Epithelial cell of prostate (primary cell): ENCODE measurements at regions not wholly inside any gene's neighbourhood (a gene's known extent, or its start where the extent isn't known, plus 50 kb on each side); places are given as distances from the start of the nearest gene placed in this dataset.

Source experiments
- DNase-seq: peaks from one replicate; pipeline ENCODE4 v3.0.0-alpha.2; 2011; ENCODE audit warnings: low read depth, low spot score
- H3K27ac ChIP-seq: fragments of 450-650 bp; 2 replicates; pipeline ENCODE4 v1.5.1; 2017; ENCODE audit warnings: mild to moderate bottlenecking

DNA sequence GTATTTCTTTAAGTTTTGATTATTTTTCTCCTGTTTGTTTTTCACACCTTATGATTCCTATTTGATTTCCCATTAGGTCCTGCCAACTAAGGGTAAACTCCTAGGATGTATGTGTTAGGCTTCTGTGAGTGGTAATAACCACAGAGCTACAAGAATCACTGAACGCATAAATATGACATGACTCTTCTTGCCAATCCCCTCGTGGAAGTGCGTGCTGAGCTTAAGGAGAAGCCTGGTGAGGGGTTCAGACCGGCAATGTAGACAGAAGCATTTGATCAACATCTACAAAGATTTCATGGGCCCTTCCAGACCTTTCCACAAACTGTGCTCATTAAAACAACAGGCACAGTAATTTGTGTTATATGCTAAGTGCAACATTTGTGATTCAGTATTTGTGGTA lies 273.8 kb upstream of the SNX7 start:
- H3K27ac ChIP-seq: peak overlapping the region; percentile 84
- DNase-seq: no peak

DNA sequence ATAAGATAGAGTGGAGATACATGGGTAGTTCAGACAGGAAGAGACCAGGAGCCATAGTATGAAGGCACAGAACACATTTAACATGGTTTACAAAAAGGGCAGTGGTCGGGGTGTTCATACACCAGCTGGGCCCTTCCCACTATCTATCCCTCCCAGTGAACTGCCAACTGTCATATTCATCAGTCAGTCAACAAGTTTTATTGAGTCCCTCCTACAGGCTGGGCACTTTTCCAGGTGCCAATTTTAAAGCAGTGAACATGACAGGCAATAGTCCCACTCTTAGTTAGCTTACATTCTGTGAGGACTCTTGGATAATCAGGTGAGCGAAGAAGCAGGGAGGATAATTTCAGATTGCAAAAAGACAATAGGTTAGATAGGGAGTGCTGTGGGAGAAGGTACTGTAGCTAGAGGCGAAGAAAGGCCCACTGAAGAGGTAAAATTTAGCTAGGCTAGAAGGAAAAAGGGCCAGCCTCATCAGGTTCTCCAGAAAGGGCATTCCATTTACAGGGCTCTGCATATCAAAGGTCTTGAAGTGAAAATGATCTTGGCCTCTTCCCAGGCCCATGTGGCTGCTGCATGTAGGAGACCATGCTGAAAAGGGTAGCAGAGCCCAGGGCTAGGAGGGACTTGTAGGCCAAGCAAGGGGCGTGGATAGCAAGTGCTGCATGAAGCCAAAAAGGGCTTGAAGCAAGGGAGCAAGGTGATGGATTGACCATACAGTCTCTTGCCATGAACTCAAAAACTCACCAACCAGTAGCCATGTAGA lies 274.7 kb upstream of the SNX7 start:
- no peak for DNase-seq
- H3K27ac ChIP-seq: peak overlapping the region; percentile 84

DNA sequence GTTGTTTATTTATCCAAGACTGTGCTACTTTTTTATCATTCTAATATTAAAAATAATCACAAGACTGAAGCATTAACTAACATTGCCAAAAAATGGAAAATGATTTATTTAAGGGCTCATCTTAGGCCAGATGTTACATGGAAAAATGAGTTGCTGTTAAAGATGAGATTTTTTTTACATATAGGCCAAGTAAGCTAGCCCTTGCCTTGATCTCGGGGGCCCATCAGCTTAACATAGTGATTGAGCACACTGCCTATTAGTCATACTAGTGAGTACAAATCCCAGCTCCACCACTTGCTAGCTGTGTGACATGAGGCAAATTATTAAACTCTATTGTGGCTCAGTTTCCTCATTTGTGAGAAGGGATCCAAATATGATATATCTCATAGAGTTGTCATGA lies 275.9 kb upstream of the SNX7 start:
- H3K27ac ChIP-seq: no peak overlapping the region
- no peak for DNase-seq

DNA sequence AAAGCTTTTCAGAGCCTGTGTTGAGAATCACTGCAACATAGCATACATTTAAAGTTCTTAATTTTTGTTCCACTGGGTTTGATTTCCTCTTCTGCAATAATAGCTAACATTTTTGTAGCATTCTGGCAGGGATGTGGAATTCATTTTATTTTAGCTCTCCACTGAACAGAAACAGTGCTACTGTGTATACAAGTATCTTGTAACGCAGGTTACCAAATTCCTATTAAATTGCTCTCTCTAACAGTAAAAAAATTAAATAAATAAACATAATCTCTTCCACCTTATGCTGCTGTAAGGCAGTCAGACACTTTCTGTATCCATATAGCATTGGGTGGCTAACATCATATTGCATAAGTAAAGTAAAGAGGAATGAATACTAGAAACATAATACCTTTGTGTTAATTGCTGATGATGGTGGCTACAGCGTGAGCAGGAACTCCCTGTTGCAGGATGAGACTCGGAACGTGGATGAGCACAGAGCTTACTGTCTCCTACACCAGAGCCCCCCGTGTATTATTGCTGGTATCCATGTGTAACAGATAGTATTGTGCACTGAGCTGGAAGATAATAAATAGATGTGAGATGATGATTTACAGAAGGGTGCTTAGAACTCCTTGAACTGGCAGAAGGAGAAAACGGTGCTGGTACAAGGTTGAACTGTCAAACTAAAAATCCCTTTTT lies 276.9 kb upstream of the SNX7 start:
- no peak overlapping the region for H3K27ac ChIP-seq
- no peak for DNase-seq

DNA sequence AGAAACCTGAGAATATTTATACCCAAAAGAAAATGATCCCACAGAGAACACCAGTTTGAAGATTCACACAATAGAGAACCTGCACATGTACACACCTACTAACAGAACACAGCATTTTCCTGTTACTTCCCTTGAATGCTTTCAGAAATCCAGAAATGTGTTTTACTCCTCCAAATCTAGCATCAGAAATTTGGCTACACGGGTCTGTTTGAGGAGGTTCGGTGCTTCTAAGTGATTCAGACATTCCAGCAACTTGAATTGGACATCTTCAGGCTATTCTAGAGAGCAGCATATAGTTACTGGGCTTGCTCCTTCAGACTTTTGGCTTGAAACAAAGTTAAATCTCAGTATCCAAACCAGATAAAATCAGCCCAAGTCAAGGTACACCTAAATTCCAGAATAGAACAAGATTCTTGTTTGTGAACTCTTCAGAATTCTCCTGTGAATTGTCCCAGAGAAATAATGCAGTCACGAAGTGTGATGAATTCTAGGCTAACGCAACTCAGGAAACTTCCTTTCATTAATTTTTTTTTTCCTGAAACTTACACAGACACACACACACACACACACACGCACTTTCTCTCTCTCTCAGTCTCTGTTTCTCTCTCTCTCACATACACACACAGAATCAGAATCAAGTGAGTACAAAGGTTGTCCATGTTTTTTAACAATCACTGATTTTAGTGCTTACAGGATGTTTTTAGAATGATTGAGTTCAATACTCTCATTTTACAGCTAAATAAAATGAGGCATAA lies 278.4 kb upstream of the SNX7 start:
- no peak for DNase-seq
- no peak overlapping the region for H3K27ac ChIP-seq

DNA sequence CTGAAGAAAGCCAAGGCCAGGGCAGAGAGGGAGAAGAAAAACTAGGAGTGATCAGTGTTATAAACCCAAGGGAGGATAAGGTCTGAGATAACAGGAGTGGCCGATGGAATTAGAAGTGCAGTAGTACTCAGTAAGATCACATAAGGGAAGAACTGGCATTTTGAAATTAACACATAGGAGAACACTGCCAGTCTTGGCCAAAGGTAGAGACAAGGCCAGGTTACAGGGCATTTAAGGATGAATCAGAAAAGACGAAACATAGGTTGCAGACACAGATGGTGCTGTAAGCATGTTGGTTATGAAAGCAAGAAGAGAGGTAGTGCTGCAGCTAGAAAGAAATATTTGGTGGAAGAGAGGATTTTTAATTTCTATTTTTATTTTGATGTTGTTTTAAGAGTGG lies 278.9 kb upstream of the SNX7 start:
- no peak overlapping the region for H3K27ac ChIP-seq
- DNase-seq: no peak

DNA sequence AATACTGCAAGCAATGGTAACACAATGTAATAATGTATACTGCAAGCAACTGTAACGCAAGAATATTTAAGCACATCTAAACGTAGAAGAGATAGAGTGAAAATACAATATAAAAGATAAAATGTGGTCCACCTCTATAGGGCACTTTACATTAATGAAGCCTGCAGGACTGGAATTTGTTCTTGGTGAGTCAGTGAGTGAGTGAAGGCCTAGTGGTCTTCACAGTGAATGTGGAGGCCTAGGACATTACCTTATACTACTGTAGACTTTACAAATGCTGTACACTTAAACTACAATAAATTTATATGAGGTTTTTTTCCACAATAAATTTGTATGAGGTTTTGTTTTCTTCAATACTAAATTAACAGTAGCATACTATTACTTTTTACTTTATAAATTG lies 287.4 kb upstream of the SNX7 start:
- no peak for DNase-seq
- H3K27ac ChIP-seq: no peak overlapping the region

DNA sequence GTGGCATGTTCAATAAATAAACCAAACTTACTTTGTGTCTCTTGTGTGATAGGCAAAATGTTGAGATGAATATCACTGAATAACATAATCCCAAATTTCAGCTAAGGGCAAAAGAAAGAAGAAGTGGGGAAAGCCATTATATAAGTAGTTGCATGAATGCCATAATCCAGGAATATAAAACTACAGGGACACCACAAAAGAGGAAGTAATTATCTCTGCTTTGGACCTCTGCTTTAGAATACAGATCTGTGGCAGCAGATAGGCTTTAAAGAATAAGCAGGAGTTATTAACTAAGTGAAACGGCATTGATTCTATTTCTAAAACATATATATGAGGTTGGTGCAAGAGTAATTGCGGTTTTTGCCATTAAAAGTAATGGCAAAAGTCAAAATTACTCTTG lies 288.5 kb upstream of the SNX7 start:
- H3K27ac ChIP-seq: no peak overlapping the region
- no peak for DNase-seq

DNA sequence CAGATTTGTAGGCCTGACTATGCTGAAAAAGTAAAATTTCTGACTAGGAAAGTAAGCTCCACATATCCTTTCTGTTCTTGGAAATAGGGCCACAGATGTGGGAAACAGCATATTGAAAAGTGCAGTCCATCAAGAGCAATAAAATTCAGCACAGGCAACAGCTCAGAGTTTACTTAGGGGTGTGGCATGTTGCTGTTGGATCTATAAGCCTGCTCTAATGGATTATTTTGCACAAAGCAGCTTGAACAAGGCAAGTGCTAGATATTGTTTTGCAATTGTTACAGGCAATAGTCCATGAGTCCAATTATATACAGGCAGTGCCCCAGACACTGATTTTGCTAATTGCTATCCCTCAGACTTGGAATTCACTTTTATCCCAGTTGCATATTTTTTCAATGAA lies 289.8 kb upstream of the SNX7 start:
- DNase-seq: no peak
- no peak overlapping the region for H3K27ac ChIP-seq

DNA sequence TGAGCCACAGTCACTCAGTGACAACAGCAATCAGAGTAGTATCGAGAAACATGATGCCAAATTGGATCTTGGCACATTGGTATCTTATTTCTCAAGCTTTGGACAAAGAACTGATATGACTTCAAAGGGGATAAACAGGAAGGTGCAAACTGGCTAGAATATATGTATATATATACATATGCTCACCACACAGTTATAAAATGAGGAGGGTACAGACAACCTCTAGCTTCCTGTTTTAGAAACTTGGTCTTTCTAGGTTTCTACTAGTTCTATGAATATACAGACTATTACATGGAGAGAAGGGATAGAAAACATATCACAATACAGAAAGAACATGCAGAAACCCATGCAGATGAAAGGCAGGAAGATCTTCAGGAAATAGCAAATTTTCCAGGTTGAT lies 292.1 kb upstream of the SNX7 start:
- DNase-seq: no peak
- H3K27ac ChIP-seq: no peak overlapping the region

DNA sequence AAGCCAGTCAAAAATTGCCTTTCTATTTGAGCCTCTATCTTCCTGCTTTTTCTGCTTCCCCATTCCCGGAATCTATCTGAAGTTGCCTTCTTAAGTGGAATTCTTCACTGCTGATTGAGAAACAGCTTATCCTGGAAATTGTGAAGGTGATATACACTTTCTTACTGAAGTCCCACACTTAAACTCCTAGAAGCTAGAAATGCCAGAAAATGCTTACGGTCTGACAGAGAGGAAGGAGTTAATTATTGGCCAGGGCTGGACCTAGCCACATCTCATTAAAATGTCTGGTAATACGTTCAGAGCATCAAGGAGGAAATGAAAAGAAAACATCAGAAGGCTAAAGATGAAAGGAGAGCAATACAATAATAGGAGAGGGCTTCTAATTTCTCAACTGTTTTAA lies 292.5 kb upstream of the SNX7 start:
- no peak for DNase-seq
- no peak overlapping the region for H3K27ac ChIP-seq

DNA sequence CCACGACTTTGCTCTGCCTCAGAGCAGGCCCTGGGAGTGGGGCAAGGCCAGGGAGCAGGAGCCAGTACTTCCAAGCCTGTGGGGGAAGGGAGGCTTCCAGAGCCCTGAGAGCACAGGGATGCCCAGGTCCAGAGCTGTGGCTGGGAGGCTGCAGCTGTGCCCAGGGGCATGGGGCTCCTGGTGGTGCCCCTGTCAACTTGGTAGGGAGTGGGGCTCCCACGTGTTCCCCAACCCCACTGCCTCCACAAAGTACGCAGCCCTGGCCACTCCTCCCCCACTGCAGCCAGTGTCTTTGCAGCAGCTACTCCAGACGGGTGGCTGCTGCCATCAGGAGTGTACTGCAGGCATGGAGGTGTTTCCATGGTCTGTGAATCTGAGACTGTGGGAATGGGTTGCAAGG lies 294.1 kb upstream of the SNX7 start:
- no peak for DNase-seq
- no peak overlapping the region for H3K27ac ChIP-seq

DNA sequence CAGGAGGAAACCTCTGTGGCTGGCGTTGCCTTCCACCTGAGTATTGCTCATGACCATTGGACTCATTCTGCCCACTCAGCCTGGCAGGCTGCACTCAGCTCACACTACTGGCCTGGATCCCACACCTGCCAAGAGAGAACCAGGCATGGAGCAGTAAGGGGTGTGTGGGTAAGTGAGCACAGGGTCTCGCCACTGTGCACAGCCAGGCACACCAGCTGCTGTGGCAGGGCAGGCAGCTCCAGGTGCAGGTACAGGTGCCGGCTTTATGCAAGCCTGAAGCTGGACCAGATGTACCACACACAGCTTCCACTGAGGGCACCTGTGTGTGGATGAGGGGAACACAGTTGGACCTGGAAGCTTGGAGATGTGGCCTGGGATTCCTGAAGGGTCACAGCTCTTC lies 295.2 kb upstream of the SNX7 start:
- no peak overlapping the region for H3K27ac ChIP-seq
- DNase-seq: no peak

DNA sequence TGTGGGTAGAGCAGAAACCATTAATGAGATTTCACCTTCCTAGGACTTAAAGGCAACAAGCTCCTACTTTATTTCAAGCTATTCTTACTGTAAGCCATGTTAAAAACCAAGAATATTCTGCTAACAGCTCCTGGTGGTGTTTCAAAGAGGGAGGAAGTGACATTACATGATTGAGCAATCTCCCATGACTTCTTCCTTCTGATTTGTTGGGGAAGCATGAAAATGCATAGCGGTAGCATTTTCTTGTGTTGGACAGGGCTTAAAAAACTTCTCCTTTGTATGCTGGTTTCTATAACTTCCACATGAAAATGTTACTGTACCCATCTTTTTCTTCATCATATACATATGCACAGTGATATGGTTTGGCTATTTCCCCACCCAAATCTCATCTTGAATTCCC lies 297.0 kb upstream of the SNX7 start:
- H3K27ac ChIP-seq: no peak overlapping the region
- no peak for DNase-seq

DNA sequence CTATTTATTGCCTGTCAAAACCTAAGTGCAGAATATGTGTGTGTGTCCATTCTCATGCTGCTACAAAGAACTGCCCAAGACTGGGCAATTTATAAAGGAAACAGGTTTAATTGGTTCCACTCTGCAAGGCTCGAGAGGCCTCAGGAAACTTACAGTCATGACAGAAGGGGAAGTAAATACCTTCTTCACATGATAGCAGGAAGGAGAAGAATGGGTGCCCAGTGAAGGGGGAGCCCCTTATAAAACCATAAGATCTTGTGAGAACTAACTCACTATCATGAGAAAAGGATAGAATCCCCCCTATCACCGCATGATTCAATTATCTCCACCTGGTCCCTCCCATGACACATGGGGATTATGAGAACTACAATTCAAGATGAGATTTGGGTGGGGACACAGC lies 300.7 kb upstream of the SNX7 start:
- H3K27ac ChIP-seq: no peak overlapping the region
- DNase-seq: no peak

DNA sequence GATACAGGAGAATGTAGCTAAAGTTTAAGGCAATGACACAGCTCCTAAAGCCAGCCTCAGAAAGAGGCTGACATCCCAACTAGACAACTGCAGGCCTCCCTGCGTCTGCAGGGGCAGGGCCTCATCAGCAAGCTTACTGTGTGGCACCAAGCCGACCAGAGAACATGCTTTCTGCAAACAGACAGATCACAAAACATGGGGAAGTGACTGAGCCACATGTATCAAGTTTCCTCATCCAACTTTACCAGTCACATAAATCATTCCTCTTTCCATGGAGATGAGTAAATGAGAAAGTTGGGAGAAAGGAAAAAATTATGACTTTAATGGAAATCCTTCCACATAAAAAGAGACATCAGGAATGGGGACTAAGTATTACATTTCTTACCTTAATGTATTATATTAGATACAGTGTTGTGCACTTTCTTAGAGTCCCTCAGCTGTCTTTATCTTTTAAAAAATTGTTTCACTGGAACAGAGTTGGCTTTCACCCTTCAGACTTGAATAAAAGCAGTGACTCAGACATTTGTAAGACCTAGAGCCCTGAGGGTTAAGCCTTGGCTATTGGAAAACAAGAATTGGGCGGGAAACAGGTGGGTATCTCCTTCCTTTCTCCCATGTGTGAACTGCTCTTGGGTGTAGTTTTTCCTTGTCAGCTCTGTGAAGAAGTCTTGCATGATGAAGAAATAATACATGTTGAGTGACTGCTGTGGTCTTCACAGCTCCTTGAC lies 305.7 kb upstream of the SNX7 start:
- DNase-seq: no peak
- H3K27ac ChIP-seq: peak overlapping the region; percentile 20

DNA sequence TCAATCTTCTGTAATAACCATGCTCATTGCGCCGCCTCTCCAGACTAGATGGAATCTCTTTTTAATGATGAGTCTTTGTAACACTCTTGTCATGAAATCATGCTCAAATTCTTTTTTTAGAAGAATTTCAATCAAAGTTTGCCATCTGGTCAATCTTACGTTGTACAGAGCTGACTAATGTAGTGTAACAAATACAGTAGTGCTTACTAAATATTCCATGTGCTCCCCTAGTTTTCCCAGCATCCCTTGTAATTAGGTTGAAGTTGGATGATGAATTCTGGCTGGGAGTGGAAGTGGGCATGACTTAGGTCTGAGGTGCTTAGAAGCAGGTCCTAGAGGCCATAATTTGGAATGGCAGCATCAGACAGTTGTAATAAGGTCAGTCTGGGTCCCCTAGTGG lies 309.1 kb upstream of the SNX7 start:
- no peak overlapping the region for H3K27ac ChIP-seq
- no peak for DNase-seq

DNA sequence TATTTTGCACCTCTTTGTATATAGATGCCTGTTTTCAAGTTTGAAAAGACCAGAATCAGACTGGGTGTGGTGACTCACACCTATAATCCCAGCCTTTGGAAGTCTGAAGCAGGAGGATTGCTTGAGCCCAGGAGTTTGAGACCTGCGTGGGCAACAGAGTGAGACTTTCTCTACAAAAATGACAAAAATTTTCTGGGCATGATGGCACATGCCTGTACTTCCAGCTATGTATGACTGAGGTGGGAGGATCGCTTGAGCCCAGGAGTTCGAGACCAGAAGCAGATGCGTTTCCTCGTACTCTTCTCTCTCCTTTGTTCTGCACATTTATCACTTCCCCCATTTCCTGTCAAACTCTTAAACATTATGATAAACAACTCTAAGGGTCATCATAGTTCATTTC lies 310.0 kb upstream of the SNX7 start:
- no peak overlapping the region for H3K27ac ChIP-seq
- DNase-seq: no peak

DNA sequence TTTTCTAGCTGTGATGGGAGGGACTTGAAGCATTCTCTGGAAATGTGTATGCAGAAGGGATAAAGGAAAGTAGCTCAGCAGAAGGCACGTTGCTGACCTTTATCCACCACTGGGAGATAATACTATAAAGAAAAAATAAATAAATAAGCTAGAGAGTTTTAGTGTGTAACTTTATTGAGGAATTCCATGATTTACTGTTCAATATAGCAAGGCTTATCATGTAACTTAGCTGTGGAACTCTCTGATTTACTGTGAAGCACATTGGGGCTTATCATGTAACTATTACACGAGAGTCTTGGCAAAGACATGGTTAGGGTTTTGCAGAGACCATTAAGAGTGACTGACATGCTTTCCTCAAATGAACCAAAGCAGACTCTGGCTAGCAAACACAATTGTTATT lies 316.1 kb upstream of the SNX7 start:
- H3K27ac ChIP-seq: no peak overlapping the region
- no peak for DNase-seq

DNA sequence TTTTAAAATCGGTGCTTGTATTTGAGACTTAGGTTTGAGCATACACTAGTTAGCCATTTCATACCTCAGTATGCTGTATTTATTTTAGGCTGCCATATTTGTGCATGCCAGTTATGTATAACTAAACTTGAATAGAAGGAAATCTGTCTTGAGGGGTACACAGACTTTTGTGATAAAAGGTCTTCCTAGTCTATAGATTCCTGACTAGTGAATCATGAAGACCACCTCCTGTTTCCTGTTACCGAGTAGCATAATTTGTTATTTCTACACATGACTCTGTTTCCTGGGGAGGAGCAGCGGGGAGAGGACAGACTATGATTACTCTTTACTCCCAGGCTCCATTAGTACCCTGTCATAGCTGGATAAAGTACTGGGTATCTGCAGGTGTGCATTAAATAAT lies 316.8 kb upstream of the SNX7 start:
- no peak overlapping the region for H3K27ac ChIP-seq
- DNase-seq: no peak

DNA sequence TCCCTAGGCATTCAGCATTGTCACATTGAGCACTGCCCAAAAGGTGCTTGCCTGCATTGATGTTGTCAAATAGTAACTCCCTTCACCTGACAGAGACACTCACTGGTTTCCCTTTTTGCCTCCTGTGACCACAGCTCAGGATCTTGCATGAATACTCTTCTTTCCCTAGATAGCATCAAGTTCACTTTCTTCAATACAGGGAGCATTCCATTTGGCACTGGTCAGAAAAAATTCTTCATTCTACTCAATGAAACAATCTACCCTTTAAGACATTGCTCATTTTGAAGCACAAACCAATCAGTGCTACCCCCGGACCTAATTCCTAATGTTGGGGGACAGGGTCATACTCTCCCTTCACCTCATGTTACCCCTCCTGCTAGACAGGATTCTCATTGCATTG lies 319.0 kb upstream of the SNX7 start:
- H3K27ac ChIP-seq: no peak overlapping the region
- no peak for DNase-seq
